ENCODE measurements at regions not wholly inside any gene's neighbourhood (a gene's known extent, or its start where the extent isn't known, plus 50 kb on each side); places are given as distances from the start of the nearest gene placed in this dataset.

DNA sequence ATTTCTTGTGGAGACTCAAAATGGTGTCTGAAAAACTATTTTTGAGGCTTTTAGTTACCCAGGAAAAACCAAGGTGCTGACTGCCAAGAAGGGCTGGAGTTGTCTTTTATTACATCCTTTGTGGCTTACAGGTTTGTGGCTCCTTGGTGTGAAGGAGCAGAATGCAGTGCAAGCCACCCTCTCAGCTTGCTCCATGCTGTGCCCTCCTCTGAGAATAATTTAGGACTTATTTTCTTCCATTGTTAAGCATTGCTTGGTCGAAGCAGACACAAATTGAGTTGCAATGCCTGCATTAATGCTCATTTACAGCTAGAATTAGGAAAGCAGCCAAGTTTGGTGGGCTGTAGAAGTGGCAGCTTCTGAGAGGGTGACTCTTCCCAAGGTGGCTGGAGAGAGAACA is 272.2 kb downstream of the KIF4B start:
- in situ Hi-C loops (cut with MboI; ENCODE audit: low sequenced_read_pairs): no loop called here
- no peaks in the 10 kb centered on the region for H3K36me3 ChIP-seq (ENCODE audit: control insufficient read depth, insufficient read depth, low read length)
- no peaks in the 10 kb centered on the region for H3K79me1 ChIP-seq (ENCODE audit: low read depth in 1 of 2, low read length in 2 of 2)
- no CpG with 5 or more reads among the region's 1 CpG for WGBS, 2 experiments (ENCODE audit: extremely low coverage in 2 of 2, insufficient read length in 1 of 2)
- no peak overlapping the region for H2AK5ac ChIP-seq (ENCODE audit: low read depth, low read length)
- peaks cover 14% of the 10 kb centered on the region; the same call in 1 of the 2 replicates for H3K9me3 ChIP-seq (ENCODE audit: control insufficient read depth, insufficient read depth, low read length)
- H2BK5ac ChIP-seq (ENCODE audit: low read depth, low read length, poor library complexity, severe bottlenecking): no peak overlapping the region
- H3K9me1 ChIP-seq (ENCODE audit: insufficient read depth, low read length): no peaks in the 10 kb centered on the region
- CTCF ChIA-PET: no interaction called here
- no peak for DNase-seq
- no peak for ATAC-seq (ENCODE audit: low read depth)
- no peaks in the 10 kb centered on the region for H3K27me3 ChIP-seq (ENCODE audit: control insufficient read depth, insufficient read depth, low read length)
- H2AFZ ChIP-seq (replicated peaks; ENCODE audit: low read length, poor library complexity): no peak overlapping the region
- no peak overlapping the region for H3K4ac ChIP-seq (ENCODE audit: low read depth, low read length)
- POLR2A ChIA-PET (ENCODE audit: unreplicated experiment): no interaction called here
- intact Hi-C loops (cut with micrococcal nuclease): no loop called here
- no peak overlapping the region for H4K91ac ChIP-seq (ENCODE audit: insufficient read depth, low read depth, low read length)
- H3K56ac ChIP-seq (ENCODE audit: extremely low read depth, insufficient read depth, low read length): no peak overlapping the region
- H2BK120ac ChIP-seq (ENCODE audit: low read depth, low read length): no peak overlapping the region
- H4K8ac ChIP-seq (ENCODE audit: low read depth in 2 of 2, low read length in 2 of 2): no peak overlapping the region
- no peak overlapping the region for H2BK15ac ChIP-seq (ENCODE audit: low read depth, low read length)
- no peaks in the 10 kb centered on the region for H4K20me1 ChIP-seq (ENCODE audit: insufficient read depth, low read length)
- H3K23ac ChIP-seq (ENCODE audit: low read depth, low read length): no peak overlapping the region
- H2BK20ac ChIP-seq (ENCODE audit: low read depth, low read length): no peak overlapping the region
- H3K14ac ChIP-seq (replicated peaks; ENCODE audit: low read depth, low read length): no peak overlapping the region
- H3K27ac ChIP-seq (ENCODE audit: insufficient read depth, low read length): no peak overlapping the region
- dilution Hi-C loops (cut with HindIII; ENCODE audit: low sequenced_read_pairs, unreplicated experiment): no loop called here
- no peaks in the 10 kb centered on the region for H3K4me1 ChIP-seq (ENCODE audit: control insufficient read depth, insufficient read depth, low read length)
- H3K18ac ChIP-seq (ENCODE audit: low read depth, low read length): no peak overlapping the region
- no peak overlapping the region for H3K4me2 ChIP-seq (ENCODE audit: low read depth, low read length)
- no peak overlapping the region for H3K9ac ChIP-seq (ENCODE audit: low read depth, low read length)
- H2AK9ac ChIP-seq (replicated peaks; ENCODE audit: low read depth, low read length, poor library complexity): no peak overlapping the region
- no TSS peak for BruUV-seq (replicated peaks)
- H3K4me3 ChIP-seq (ENCODE audit: insufficient read depth, low read depth, low read length): no peak overlapping the region
- no peak overlapping the region for H4K5ac ChIP-seq (ENCODE audit: low read depth, low read length)
- TF ChIP-seq MXI1 (IDR thresholded peaks at IDR 0.05; ENCODE audit: borderline replicate concordance, low read depth, low read length) (no peak), NFE2L2 (IDR thresholded peaks at IDR 0.05; ENCODE audit: low read depth, low read length) (no peak), FOS (IDR thresholded peaks at IDR 0.05; ENCODE audit: low read depth, low read length) (no peak)
- TF ChIP-seq, protein P1, sequence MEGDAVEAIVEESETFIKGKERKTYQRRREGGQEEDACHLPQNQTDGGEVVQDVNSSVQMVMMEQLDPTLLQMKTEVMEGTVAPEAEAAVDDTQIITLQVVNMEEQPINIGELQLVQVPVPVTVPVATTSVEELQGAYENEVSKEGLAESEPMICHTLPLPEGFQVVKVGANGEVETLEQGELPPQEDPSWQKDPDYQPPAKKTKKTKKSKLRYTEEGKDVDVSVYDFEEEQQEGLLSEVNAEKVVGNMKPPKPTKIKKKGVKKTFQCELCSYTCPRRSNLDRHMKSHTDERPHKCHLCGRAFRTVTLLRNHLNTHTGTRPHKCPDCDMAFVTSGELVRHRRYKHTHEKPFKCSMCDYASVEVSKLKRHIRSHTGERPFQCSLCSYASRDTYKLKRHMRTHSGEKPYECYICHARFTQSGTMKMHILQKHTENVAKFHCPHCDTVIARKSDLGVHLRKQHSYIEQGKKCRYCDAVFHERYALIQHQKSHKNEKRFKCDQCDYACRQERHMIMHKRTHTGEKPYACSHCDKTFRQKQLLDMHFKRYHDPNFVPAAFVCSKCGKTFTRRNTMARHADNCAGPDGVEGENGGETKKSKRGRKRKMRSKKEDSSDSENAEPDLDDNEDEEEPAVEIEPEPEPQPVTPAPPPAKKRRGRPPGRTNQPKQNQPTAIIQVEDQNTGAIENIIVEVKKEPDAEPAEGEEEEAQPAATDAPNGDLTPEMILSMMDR (conservative IDR thresholded peaks at IDR 0.05; ENCODE audit: low read depth, low read length): no peak
